Skeletal muscle tissue (tissue), 3 donors: ENCODE measurements at regions not wholly inside any gene's neighbourhood (a gene's known extent, or its start where the extent isn't known, plus 50 kb on each side); places are given as distances from the start of the nearest gene placed in this dataset.

ENCODE experiments used
- H3K27ac ChIP-seq: one replicate; pipeline ENCODE4 v1.7.0; 2013; ENCODE audit warnings: mild to moderate bottlenecking, low read depth, low read length, inconsistent platforms
- H3K27me3 ChIP-seq, 3 donors: one replicate each; pipeline ENCODE4 v1.7.0; 2013; ENCODE audit warnings: low read length in 3 of 3; ENCODE audit not compliant: control insufficient read depth in 3 of 3, insufficient read depth in 3 of 3
- H3K36me3 ChIP-seq, 3 donors: one replicate each; pipeline ENCODE4 v1.7.0; 2013; ENCODE audit warnings: low read length in 3 of 3; ENCODE audit not compliant: control insufficient read depth in 3 of 3, insufficient read depth in 3 of 3
- H3K4me1 ChIP-seq, 3 donors: one replicate each; pipeline ENCODE4 v1.7.0; 2013; ENCODE audit warnings: low read length in 3 of 3, mild to moderate bottlenecking in 3 of 3; ENCODE audit not compliant: control insufficient read depth in 3 of 3, insufficient read depth in 3 of 3
- H3K4me3 ChIP-seq, 3 donors: one replicate each; pipeline ENCODE4 v1.7.0; 2013; ENCODE audit warnings: low read length in 3 of 3
- H3K9ac ChIP-seq, 3 donors: one replicate each; pipeline ENCODE4 v1.7.0; 2013; ENCODE audit warnings: low read length in 3 of 3, mild to moderate bottlenecking in 3 of 3, moderate library complexity in 2 of 3, low read depth in 1 of 3
- H3K9me3 ChIP-seq, 3 donors: one replicate each; pipeline ENCODE4 v1.7.0; 2013; ENCODE audit warnings: low read length in 3 of 3; ENCODE audit not compliant: control insufficient read depth in 3 of 3
- donor health status: Osteomylitis.

DNA sequence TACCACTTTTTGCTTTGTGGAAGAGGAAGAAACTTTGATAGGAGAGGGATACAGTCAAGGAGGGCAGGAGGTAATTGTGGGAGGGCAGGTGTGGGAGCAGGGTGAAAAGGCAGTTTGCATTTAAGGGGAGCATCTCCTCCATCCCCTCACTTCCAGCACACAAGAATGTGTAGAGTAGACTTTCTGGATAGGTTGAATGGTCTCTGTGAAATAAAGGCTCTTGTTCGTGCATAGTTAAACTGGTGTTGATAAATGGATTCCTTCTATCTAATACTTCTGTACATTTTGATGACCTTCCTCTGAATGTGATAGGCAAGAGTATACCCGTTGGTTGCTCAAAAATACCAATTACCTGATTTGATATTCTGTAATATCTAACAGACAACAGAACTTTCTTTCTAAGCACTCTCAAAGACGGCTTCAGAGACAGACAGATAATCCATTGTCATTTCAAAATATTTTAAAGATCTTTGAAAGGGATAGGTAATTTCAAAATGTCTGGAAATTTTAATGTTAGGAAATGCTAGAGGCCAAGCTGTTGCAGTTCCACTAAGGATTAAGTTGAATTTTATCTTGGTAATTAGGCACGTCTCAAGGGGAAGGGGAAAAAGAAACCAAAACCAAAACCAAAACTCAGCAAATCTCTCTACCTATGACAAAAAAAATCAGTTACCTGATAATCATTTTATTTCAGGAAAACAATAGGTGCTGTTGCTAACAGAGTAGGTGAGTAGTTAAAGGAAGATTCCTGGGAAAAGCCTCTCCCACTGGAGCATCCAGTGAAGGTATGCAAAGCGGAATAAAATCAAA is 302.6 kb downstream of the COG6 start:
- H3K4me1 ChIP-seq = no peaks in the 10 kb centered on the region
- no peak overlapping the region for H3K27ac ChIP-seq
- no peaks in the 10 kb centered on the region for H3K27me3 ChIP-seq
- H3K4me3 ChIP-seq = no peak overlapping the region
- no peaks in the 10 kb centered on the region for H3K9me3 ChIP-seq
- H3K36me3 ChIP-seq = no peaks in the 10 kb centered on the region
- H3K9ac ChIP-seq = no peak overlapping the region

- Histone ChIP-seq H3K36me3 (no peaks in the 10 kb centered on the region), H3K9ac (no peak overlapping the region), H3K9me3 (no peaks in the 10 kb centered on the region), H3K27me3 (no peaks in the 10 kb centered on the region), H3K27ac (no peak overlapping the region), H3K4me3 (no peak overlapping the region), H3K4me1 (no peaks in the 10 kb centered on the region)
Measured at GRCh38 chr13:39959497-39960144, 304.2 kb downstream of the COG6 start.

DNA sequence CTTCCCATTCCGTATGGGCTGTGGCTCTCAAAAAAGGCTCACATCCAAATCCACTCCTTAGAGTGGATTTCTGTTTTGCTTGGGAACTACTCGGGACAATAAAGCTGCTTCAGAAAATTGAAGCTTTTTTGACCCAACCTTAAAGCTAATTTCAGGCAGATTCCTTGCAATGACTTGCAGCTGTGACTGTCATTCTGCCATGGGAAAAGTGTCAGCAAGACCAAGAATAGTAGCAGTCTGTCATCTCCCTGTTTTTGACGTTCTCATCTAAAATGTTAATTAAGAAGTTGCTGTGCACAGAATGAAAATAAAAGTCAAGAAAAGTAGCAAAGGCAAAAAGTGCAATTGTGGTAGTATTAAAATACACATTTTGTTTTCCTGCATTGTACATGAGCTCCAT is 304.7 kb downstream of the COG6 start:
- Histone ChIP-seq H3K4me1 (no peaks in the 10 kb centered on the region), H3K27ac (no peak overlapping the region), H3K4me3 (no peak overlapping the region), H3K9ac (no peak overlapping the region), H3K36me3 (no peaks in the 10 kb centered on the region), H3K9me3 (no peaks in the 10 kb centered on the region), H3K27me3 (no peaks in the 10 kb centered on the region)

- H3K27ac ChIP-seq = no peak overlapping the region
- H3K9me3 ChIP-seq = no peaks in the 10 kb centered on the region
- H3K9ac ChIP-seq = no peak overlapping the region
- H3K36me3 ChIP-seq = no peaks in the 10 kb centered on the region
- no peaks in the 10 kb centered on the region for H3K27me3 ChIP-seq
- no peaks in the 10 kb centered on the region for H3K4me1 ChIP-seq
- no peak overlapping the region for H3K4me3 ChIP-seq
Measured at GRCh38 chr13:39961036-39961435, 305.6 kb downstream of the COG6 start.

DNA sequence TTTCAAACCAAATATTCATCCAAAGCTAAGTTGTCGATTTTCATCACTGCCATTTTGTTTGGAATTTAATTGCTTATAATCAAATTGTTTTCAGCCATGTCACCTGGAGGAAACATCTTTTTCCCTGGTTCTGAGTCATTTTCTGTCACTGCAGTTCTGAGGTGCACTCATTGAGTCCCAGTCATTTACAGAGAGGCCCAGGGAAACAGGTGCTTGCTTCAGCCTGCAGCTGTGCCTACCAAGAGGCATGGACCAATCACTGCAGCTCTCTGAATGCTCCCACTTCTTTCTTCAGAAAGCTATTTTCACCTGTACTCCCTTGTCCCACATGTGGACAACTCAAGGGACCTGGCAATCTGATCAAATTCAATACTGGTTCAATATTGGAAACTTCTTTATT is 308.1 kb downstream of the COG6 start:
- Histone ChIP-seq H3K9ac (no peak overlapping the region), H3K36me3 (no peaks in the 10 kb centered on the region), H3K4me3 (no peak overlapping the region), H3K4me1 (no peaks in the 10 kb centered on the region), H3K9me3 (no peaks in the 10 kb centered on the region), H3K27ac (no peak overlapping the region), H3K27me3 (no peaks in the 10 kb centered on the region)

DNA sequence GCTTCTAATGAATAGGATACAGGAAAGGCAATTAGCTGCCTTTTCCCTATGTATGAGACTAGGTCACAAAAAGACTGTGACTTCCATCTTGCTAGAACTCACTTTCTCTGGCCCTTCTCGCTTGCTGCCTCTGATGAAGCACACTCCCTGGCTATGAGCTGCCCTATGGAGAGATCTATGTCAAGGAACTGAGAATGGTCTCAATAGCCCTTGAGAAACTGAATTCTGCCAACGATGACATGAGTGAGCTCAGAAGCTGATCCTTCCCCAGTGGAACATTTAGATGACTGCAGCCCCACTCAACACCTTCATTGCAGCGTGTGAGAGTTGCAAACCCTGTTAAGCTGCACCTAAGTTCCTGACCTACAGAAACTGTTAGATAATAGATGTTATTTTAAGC is 309.8 kb downstream of the COG6 start:
- Histone ChIP-seq H3K27me3 (no peaks in the 10 kb centered on the region), H3K9ac (no peak overlapping the region), H3K27ac (no peak overlapping the region), H3K4me3 (no peak overlapping the region), H3K9me3 (no peaks in the 10 kb centered on the region), H3K36me3 (no peaks in the 10 kb centered on the region), H3K4me1 (no peaks in the 10 kb centered on the region)

DNA sequence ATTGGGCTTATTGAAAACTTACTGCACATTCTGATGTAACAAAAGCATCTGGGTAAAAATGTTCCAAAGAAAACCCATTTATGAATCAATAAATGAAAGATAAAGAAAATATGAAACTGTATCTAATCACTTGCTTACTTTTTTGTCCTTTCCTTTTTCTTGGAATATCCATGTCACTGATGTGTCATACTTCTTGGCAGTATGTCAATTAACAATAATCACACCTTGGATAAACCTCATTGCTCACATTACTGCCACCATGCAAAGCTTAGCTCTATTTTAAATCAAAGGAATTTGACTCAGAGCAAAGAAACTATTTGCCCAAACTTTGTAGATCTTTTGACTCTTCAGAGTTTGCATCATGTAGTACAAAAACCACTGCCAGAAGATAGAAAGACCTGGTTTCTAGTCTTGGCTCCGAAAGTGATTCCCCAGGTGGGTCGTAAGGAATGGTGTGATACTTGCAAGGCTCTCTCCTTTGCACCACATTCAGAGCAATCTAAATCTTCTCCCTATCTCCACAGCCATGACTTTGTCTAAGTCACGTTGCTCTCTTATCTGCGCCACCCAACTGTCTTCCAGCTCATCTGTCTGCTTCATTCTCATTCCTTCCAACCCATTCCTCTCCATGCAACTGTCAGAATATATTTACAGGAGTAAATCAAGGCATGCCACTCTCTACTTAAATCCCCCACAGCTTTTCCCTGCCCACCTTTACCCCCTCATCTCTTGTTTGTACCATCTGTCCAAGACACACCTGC is 311.9 kb downstream of the COG6 start:
- Histone ChIP-seq H3K36me3 (no peaks in the 10 kb centered on the region), H3K27ac (no peak overlapping the region), H3K4me1 (no peaks in the 10 kb centered on the region), H3K27me3 (no peaks in the 10 kb centered on the region), H3K4me3 (no peak overlapping the region), H3K9ac (no peak overlapping the region), H3K9me3 (no peaks in the 10 kb centered on the region)

DNA sequence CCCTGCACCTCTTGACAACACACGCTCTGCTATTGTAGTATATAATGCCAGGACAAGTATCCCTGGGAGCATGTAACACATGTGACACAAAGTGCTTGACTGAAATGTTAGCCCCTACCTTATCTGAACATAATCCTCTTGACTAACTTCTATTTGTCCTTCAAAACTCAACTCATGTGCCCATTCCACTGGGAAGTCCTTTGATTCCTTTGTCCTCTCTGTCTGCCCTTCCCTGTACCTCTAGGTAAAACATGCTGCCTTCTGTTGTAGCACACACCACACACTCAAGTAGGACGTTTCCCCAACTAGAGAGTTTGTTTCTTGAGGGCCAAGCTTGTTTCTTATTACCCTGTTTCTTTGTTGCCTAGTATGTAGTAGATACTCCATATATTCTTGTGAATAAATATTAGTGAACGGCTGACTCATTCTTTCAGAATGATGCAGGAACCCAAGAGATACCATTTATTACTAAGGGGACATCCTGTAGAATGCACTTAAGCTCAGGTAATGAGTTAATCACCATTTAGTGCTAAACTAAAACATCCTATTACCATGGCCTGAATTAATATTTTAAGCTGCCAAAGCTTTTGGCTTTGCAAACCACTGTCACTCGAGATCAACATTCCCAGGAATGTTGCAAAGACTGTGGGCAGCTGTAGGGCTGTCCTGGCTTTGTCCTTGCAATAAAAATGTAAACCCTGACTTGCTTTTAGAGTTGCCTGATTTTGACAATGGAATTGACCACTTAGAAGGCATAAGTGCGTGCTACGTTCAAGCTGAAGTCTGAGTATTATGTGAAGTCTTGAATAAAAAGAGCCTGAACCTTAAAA is 313.4 kb downstream of the COG6 start:
- Histone ChIP-seq H3K4me3 (no peak overlapping the region), H3K27ac (no peak overlapping the region), H3K36me3 (no peaks in the 10 kb centered on the region), H3K9ac (no peak overlapping the region), H3K27me3 (no peaks in the 10 kb centered on the region), H3K4me1 (no peaks in the 10 kb centered on the region), H3K9me3 (no peaks in the 10 kb centered on the region)

DNA sequence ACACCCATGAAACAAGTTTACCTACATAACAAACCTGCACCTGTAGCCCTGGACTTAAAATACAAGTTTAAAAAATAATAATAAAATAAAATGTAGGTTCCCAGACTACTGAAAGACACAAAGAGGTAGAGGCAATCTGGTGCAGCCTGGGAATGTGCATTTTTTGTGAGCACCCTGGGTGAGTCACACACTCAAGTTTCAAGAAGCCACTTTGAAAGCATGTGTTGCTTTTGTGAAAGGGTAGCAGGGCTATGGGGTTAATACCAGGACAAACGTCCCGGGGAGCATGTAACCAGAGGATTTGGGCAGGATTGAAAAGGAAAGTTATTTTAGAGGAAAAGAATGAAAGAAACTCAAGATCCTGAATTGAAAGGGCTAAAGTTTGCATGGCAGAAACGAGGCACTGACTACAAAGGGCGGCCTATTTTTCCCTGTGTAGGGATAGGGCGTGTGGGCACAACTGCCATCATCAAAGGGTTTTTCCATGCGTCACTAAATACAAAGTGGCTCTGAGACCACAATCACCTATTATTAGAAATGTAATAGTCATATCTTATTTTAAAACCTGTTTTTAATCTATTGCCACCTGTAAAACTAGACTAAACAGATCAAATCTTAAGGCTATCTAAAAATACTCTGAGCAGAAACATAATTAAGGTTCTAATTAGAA is 314.9 kb downstream of the COG6 start:
- Histone ChIP-seq H3K27me3 (no peaks in the 10 kb centered on the region), H3K9ac (no peak overlapping the region)

More for the DNA sequence above, 314.9 kb downstream of the COG6 start:
- no peak overlapping the region for H3K4me3 ChIP-seq
- no peak overlapping the region for H3K27ac ChIP-seq
- no peaks in the 10 kb centered on the region for H3K36me3 ChIP-seq
- H3K4me1 ChIP-seq = no peaks in the 10 kb centered on the region
- no peaks in the 10 kb centered on the region for H3K9me3 ChIP-seq
